Glutamatergic neuron (in vitro differentiated cells): ENCODE measurements at regions not wholly inside any gene's neighbourhood (a gene's known extent, or its start where the extent isn't known, plus 50 kb on each side); places are given as distances from the start of the nearest gene placed in this dataset.

Experiments used
- DNase-seq: peaks from one replicate; pipeline ENCODE4 v3.0.0; 2022
- H3K27ac Mint-ChIP-seq: one replicate; pipeline ENCODE4 v1.8.0; 2020; ENCODE audit warnings: mild to moderate bottlenecking, mixed read lengths, inconsistent platforms; ENCODE audit not compliant: unreplicated experiment
- H3K27me3 Mint-ChIP-seq: one replicate; pipeline ENCODE4 v1.8.0; 2020; ENCODE audit warnings: mild to moderate bottlenecking, moderate library complexity, mixed read lengths, inconsistent platforms; ENCODE audit not compliant: unreplicated experiment
- H3K36me3 Mint-ChIP-seq: one replicate; pipeline ENCODE4 v1.8.0; 2020; ENCODE audit warnings: mild to moderate bottlenecking, mixed read lengths, inconsistent platforms; ENCODE audit not compliant: unreplicated experiment
- H3K4me1 Mint-ChIP-seq: one replicate; pipeline ENCODE4 v1.8.0; 2020; ENCODE audit warnings: mild to moderate bottlenecking, low read depth, mixed read lengths, inconsistent platforms; ENCODE audit not compliant: unreplicated experiment
- H3K4me3 Mint-ChIP-seq: one replicate; pipeline ENCODE4 v1.8.0; 2020; ENCODE audit warnings: mild to moderate bottlenecking, mixed read lengths, inconsistent platforms; ENCODE audit not compliant: unreplicated experiment
- H3K9me3 Mint-ChIP-seq: one replicate; pipeline ENCODE4 v1.8.0; 2020; ENCODE audit warnings: mild to moderate bottlenecking, moderate library complexity, mixed read lengths, inconsistent platforms; ENCODE audit not compliant: unreplicated experiment
- CTCF ChIP-seq: fragments of 200-600 bp; sonication (generic); IDR thresholded peaks from one replicate; pipeline ENCODE4 v1.5.0; 2021; ENCODE audit not compliant: partially characterized antibody, unreplicated experiment

GRCh38 chr20:48571949-48572847 is 255.6 kb downstream of the PREX1 start:
- no peak overlapping the region for H3K27ac Mint-ChIP-seq

GRCh38 chr20:48569679-48570078 is 258.1 kb downstream of the PREX1 start:
- Mint-ChIP-seq H3K4me3 (no peak overlapping the region), H3K4me1 (peaks cover 7% of the 10 kb centered on the region), H3K9me3 (peaks cover 4% of the 10 kb centered on the region), H3K27me3 (no peaks in the 10 kb centered on the region), H3K36me3 (peaks cover 8% of the 10 kb centered on the region), H3K27ac (no peak overlapping the region)
- no peak for TF ChIP-seq CTCF
- no peak for DNase-seq

More at GRCh38 chr20:48571949-48572847, 255.6 kb downstream of the PREX1 start:
- Mint-ChIP-seq H3K36me3 (no peaks in the 10 kb centered on the region), H3K9me3 (peaks cover 3% of the 10 kb centered on the region), H3K27me3 (no peaks in the 10 kb centered on the region), H3K4me1 (peaks cover 7% of the 10 kb centered on the region), H3K4me3 (no peak overlapping the region)
- no peak for DNase-seq
- TF ChIP-seq CTCF: no peak

- Mint-ChIP-seq H3K36me3 (peaks cover 11% of the 10 kb centered on the region), H3K4me3 (no peak overlapping the region), H3K4me1 (peaks cover 7% of the 10 kb centered on the region), H3K9me3 (peaks cover 4% of the 10 kb centered on the region), H3K27ac (no peak overlapping the region), H3K27me3 (no peaks in the 10 kb centered on the region)
- DNase-seq: no peak
- no peak for TF ChIP-seq CTCF
These were observed 259.3 kb downstream of the PREX1 start for GRCh38 chr20:48568520-48568919.

- DNase-seq: no peak
- no peak overlapping the region for H3K4me3 Mint-ChIP-seq
- H3K27ac Mint-ChIP-seq: no peak overlapping the region
- H3K36me3 Mint-ChIP-seq: peaks cover 12% of the 10 kb centered on the region
- H3K27me3 Mint-ChIP-seq: peaks cover 2% of the 10 kb centered on the region
- peaks cover 4% of the 10 kb centered on the region for H3K9me3 Mint-ChIP-seq
- TF ChIP-seq CTCF: no peak
- H3K4me1 Mint-ChIP-seq: peaks cover 7% of the 10 kb centered on the region
These were observed 260.7 kb downstream of the PREX1 start for GRCh38 chr20:48567145-48567544.

- DNase-seq: no peak
- no peak overlapping the region for H3K4me3 Mint-ChIP-seq
- peaks cover 12% of the 10 kb centered on the region for H3K36me3 Mint-ChIP-seq
- TF ChIP-seq CTCF: no peak
- H3K4me1 Mint-ChIP-seq: peaks cover 7% of the 10 kb centered on the region
- peaks cover 2% of the 10 kb centered on the region for H3K27me3 Mint-ChIP-seq
- H3K27ac Mint-ChIP-seq: no peak overlapping the region
- peaks cover 4% of the 10 kb centered on the region for H3K9me3 Mint-ChIP-seq
These were observed 262.7 kb downstream of the PREX1 start for GRCh38 chr20:48564982-48565539.
